ENCODE measurements at regions not wholly inside any gene's neighbourhood (a gene's known extent, or its start where the extent isn't known, plus 50 kb on each side); places are given as distances from the start of the nearest gene placed in this dataset.

- TF ChIP-seq, protein P1, sequence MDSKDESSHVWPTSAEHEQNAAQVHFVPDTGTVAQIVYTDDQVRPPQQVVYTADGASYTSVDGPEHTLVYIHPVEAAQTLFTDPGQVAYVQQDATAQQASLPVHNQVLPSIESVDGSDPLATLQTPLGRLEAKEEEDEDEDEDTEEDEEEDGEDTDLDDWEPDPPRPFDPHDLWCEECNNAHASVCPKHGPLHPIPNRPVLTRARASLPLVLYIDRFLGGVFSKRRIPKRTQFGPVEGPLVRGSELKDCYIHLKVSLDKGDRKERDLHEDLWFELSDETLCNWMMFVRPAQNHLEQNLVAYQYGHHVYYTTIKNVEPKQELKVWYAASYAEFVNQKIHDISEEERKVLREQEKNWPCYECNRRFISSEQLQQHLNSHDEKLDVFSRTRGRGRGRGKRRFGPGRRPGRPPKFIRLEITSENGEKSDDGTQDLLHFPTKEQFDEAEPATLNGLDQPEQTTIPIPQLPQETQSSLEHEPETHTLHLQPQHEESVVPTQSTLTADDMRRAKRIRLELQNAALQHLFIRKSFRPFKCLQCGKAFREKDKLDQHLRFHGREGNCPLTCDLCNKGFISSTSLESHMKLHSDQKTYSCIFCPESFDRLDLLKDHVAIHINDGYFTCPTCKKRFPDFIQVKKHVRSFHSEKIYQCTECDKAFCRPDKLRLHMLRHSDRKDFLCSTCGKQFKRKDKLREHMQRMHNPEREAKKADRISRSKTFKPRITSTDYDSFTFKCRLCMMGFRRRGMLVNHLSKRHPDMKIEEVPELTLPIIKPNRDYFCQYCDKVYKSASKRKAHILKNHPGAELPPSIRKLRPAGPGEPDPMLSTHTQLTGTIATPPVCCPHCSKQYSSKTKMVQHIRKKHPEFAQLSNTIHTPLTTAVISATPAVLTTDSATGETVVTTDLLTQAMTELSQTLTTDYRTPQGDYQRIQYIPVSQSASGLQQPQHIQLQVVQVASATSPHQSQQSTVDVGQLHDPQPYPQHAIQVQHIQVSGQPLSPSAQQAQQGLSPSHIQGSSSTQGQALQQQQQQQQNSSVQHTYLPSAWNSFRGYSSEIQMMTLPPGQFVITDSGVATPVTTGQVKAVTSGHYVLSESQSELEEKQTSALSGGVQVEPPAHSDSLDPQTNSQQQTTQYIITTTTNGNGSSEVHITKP (IDR thresholded peaks at IDR 0.05; ENCODE audit: partially characterized antibody), result no peak
- peak; percentile 89 for TF ChIP-seq TARDBP (IDR thresholded peaks at IDR 0.05)
- TF ChIP-seq, protein P2, sequence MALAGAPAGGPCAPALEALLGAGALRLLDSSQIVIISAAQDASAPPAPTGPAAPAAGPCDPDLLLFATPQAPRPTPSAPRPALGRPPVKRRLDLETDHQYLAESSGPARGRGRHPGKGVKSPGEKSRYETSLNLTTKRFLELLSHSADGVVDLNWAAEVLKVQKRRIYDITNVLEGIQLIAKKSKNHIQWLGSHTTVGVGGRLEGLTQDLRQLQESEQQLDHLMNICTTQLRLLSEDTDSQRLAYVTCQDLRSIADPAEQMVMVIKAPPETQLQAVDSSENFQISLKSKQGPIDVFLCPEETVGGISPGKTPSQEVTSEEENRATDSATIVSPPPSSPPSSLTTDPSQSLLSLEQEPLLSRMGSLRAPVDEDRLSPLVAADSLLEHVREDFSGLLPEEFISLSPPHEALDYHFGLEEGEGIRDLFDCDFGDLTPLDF (CRISPR knock-in tag; IDR thresholded peaks at IDR 0.05), result no peak
- TF ChIP-seq, protein P3, sequence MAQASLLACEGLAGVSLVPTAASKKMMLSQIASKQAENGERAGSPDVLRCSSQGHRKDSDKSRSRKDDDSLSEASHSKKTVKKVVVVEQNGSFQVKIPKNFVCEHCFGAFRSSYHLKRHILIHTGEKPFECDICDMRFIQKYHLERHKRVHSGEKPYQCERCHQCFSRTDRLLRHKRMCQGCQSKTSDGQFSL (CRISPR knock-in tag; IDR thresholded peaks at IDR 0.05), result 0 out of 2 replicates have a peak, but pooled peaks have one; percentile 46
- TF ChIP-seq, protein P3 (tag; IDR thresholded peaks at IDR 0.05), result no peak
- no peak for TF ChIP-seq ZNF398 (CRISPR knock-in tag; IDR thresholded peaks at IDR 0.05)
- no peak for TF ChIP-seq SIN3B (IDR thresholded peaks at IDR 0.05; ENCODE audit: low read depth)
- peak; percentile 77 for TF ChIP-seq L3MBTL2 (IDR thresholded peaks at IDR 0.05)
- peak; percentile 50 for TF ChIP-seq ZFX (CRISPR knock-in tag; IDR thresholded peaks at IDR 0.05)
- TF ChIP-seq MTA3 (IDR thresholded peaks at IDR 0.05; ENCODE audit: borderline replicate concordance), result peak; percentile 82; the same call in 1 of the 2 replicates
- TF ChIP-seq CREM (IDR thresholded peaks at IDR 0.05; ENCODE audit: low read depth), result peak; percentile 78; the same call in 1 of the 2 replicates
- no peak for TF ChIP-seq ZKSCAN3 (CRISPR knock-in tag; IDR thresholded peaks at IDR 0.05)
- no peak for TF ChIP-seq PHB2 (IDR thresholded peaks at IDR 0.05; ENCODE audit: low read depth)
- peak; percentile 56 to 57 for TF ChIP-seq NRF1 (conservative IDR thresholded peaks at IDR 0.05 in 1 of 2, IDR thresholded peaks at IDR 0.05 in 1 of 2)
- TF ChIP-seq ZEB2 (IDR thresholded peaks at IDR 0.05), result peak; percentile 36; the same call in 1 of the 2 replicates
- no peak for TF ChIP-seq BDP1 (IDR thresholded peaks at IDR 0.05; ENCODE audit: insufficient read depth, insufficient read length)
Measured at GRCh38 chr4:1579001-1579900, 104.9 kb downstream of the FAM53A start (continued).

Measured in K562 (cell line).